T-helper 1 cell treated with Interleukin-12 subunit alpha and Interleukin-12 subunit beta and Interleukin-4 antibody, amounts not matched to agents 30 ng/mL and 1 ng/mL, for 36 hours (primary cell): ENCODE measurements at regions not wholly inside any gene's neighbourhood (a gene's known extent, or its start where the extent isn't known, plus 50 kb on each side); places are given as distances from the start of the nearest gene placed in this dataset.

Source experiments
- intact Hi-C: fragments of 100-400 bp; cut with micrococcal nuclease; formaldehyde crosslinking; loops from one replicate; pipeline ENCODE4 v1.15.1; 2024

DNA sequence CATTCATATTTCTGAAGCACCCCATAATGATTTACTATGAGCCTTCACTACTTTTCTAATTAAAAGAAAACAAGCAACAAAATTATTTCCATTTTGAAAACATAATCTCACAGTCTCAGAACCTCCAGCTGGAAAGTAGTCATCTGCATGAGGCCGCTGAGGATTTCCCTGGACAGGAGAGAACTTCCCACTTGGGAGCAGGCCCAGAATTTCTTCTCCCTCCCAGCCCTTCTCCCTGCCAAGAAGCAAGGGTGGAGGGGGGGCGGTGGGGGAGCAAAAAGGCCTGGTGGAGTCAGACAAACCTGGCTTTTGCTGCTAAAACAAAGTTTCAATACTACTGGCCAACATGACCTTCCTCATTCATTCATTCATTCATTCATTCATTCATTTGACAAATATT lies 167.3 kb downstream of the PJA1 start:
- intact Hi-C loops: no loop called here

DNA sequence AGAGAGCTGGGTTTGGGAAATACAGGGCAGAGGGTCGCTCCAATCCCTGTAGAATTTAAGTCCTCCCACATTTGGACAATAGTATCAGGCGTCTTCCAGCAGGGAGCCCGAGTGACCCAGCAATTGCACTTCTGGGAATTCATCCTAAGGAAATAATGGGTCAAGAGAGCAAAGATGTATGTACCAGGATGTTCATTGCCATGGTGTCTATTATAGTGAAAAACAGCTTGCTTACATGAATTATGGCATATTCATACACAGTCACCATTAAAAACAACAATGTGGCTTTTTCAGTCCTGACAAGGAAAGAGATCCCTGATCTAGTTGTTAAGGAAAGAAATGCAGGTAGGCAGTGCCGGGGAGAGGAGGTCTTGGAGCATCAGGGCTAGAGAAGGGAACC lies 167.7 kb downstream of the PJA1 start:
- intact Hi-C loops: no loop called here

GRCh38 chrX:68995780-68996551 lies 167.1 kb downstream of the EFNB1 start:
- intact Hi-C loops: no loop called here

DNA sequence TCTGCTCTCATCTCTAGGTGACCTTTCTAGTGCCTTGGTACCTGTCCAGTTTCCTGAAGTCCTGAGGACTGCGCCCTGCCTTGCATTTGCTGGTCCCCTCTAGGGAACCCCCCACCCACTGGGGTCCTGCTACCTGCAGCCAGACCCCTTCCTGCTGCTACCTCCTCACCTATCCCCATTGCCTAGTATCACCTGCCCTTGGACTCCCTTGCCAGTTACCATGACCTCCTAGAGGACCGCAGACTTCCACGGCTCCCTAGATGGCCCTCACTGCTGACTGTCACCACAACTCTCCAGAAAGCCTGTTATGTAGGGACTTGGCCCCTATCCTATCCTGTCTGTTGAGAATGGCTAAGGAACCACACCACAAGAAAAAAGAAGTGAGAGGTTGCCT lies 166.6 kb downstream of the EFNB1 start:
- intact Hi-C loops: no loop called here

DNA sequence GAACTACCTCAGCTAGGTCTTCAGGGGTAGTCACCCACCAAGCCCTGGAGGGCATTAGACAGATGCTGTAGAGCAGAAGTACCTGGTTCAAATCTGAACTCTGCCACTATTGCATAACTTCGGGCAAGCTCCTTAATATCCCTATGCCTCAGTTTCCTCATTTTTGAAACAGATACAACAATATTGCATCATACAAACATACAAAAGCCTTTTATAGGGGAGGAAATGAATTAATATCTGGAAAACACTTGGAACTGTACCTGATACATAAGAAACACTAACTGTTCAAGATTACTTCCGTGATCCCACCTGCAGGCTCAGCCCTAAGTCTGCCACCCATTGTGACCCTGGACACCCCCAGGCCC lies 166.1 kb downstream of the EFNB1 start:
- intact Hi-C loops: no loop called here

DNA sequence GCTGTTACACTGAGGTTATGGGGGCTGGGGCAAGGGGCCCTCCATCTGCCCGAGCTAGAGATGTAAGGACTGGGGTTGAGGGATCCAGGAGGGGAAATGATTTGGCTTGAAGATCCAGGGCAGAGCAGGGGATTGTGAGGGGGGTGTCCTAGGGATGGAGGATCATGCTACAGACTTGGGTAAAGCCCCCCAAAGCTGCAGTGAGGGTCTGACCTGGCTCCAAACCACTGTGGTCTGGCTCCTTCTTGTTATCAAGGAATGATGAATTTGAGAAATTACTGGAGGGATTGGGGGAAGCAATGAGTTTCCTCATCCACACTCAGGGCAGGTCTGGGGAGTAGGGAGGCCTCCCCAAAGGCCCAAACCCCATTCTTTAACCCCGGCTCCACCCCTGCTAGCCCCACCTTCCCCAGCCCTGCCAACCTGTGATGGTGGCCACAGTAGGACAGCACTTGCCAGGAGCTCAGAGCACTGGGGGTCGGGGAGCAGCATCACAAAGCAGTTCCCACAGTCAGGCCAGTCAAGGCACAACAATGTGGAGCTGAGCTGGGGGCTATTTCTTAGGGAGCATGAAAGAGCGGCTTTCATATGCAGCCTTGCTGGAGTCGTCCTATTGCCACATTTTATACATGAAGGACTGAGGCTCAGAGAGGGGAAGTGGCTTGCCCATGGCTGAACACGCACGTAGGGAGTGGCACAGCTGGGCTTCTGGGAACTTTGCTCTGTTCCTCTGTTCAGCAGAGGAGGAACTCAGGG lies 165.5 kb downstream of the EFNB1 start:
- intact Hi-C loops: no loop called here

GRCh38 chrX:68992821-68993397 lies 164.1 kb downstream of the EFNB1 start:
- intact Hi-C loops: no loop called here

DNA sequence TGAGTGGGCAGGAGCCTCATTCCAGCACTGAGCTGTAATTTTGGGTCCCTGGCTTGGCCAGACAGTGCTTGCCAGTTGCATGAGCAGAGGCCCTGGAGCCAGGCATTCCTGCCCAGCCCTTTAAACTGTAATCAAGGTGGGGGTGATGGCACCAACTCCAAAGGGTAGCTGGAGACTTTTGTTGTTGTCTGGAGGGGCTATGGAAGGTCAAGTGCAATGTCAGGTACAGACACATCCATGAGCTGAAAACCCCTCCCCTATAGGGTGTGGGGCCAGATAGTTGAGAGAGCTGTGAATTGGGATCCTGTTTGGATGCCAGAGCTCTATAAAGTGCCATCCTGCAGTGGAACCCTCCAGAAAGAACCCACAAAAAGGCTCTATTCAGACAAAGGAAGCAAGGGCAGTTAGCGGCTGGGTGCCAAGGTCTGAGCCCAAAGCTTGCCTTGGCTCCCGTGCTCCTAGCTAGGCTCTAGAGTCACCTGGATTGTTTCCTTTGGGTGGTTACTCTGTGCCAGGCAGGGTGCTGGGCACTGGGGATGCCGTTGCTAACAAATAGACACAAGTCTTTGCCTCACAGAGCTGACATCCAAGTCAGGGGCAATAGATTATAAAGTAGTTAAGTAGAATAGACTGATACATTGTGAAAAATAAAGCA lies 163.0 kb downstream of the EFNB1 start:
- intact Hi-C loops: no loop called here

DNA sequence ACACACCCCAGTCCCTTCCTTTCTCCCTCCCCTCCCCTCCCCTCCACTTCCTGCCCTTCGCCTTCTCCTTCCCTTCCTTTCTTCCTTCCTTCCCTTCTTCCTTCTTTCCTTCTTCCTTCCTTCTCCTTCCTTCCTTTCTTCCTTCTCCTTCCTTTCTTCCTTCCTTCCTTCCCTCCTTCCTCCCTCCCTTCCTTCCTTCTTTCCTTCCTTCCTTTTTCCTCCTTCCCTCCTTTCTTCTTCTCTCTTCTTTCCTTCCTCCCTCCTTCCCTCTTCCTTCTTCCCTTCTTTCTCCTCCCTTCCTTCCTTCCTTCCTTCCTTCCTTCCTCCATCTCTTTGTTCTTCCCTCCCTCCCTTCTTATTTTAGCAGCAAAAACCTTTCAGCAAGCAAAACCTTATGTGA lies 162.1 kb downstream of the EFNB1 start:
- intact Hi-C loops: no loop called here

DNA sequence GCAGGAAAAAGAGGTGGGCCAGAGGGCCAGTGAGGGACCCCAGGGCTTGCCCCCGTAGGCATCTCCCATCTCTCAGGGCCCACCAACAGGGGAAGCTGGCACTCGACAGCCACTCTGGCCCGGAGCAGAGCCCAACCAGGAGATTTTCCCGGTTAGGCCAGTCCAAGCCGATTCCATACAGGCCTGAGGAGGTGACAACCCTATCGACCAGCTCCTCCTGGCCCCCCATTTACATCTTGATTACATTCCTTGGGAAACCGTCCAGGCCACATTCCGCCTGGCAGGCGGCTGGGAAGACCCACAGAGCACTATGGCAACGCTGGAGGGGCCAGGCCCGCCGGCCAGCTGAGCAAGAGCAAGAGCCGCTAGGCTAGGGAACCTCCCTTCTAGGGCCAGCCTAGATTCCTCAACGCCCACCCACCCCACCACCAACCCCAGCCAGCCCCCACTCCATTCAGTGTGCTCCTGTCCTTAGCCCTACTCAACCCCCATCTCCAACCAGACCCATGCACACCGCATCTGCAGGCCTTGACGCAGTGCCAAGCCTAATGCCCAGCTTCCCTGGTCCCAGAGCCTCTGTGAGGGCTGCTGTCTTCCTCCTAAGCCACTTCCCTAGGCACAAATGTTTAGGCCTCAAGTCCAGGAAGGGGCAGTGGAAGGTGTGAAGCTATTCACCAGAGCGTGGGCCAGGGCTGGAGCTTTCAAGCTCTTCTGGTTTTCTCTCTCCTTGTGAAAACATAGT lies 161.2 kb downstream of the EFNB1 start:
- intact Hi-C loops: no loop called here

- intact Hi-C loops: no loop called here
Observed at GRCh38 chrX:68989456-68989855, 160.6 kb downstream of the EFNB1 start.

DNA sequence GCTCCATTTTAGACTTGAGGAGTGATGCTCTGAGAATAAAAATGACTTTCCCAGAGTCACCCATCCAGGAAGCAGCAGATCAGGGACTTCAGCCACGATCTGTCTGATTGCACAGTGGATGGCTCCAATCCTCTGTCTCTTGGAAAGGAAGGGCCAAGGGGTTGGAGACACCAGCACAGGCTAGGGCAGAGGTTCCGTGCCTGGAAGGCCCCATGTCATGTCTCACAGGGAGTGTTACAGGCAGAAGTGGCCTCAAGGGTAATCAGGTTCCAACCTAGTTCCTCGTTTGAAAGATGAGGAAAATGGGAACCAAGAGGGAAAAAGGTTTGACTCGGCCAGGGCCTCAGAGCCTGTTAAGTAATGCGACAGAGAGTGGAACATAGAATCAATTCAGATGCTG lies 160.0 kb downstream of the EFNB1 start:
- intact Hi-C loops: no loop called here

DNA sequence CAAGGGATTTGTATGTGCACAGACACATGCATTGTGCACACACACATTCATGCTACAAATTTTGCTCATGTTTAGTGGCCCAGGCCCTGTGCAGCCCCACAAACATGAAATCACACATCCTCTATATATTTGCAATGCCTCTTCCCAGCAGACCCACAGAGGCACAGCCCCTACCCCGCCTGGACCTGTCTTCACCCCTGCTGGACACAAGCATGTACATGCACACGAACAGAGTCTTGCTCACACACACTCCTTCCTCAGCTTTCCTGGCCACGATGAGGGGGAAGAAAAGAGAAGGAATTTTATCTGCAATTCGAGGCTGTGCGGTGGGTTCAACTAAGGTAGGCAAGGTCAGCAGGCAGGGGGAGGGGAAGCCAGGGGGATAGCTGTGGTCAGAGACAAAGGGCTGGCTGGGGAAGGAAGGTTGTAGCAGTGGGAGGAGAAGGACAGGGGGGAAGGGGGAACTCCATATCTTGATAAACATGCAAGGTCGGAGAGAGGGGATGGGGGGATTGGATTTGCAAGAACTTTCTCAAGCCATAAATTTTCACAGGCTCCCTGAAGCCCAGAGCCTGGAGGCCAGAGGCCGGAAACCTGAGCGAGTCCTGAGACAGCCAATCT lies 156.4 kb downstream of the EFNB1 start:
- intact Hi-C loops: no loop called here

DNA sequence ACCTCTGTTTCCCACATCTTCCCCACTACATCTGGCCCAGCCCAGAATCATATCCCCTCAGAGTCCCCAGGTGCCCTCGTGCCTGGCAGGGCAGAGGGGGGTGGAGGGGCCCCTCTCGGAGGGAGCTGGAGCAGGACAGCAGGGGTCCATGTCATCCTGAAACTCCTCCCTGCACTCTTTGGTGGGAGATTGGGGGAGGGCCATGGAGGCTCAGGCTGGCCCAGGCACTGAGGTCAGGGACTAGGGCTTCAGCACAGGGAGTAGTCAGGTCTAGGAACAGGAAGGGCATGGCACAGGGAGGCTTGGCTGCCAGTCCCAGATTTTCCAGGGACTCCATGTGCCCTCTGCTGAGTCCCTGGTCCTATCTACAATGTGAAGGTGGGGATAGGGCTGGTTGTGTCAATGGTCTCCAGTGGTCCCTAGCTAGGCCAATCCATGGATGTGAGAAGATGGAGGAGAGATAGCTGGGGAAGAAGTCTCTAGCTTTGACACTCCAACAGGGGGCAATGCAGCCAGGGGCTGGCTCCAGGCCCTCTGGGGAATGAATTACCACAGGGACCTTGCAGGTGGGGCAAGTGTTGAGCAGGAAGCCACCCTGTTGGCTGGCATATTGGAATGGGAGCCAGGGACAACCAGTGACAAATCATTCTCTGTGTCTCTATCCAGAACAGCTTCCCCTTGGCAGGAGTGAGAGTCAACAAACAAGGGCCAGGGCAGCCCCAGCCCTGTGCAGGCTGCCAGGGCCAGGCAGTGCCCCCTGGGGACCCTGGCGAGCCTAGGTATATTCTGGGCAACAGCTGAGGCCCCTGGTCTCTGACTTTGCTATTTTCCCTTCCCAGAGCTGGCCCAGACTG lies 154.4 kb downstream of the EFNB1 start:
- intact Hi-C loops: no loop called here

DNA sequence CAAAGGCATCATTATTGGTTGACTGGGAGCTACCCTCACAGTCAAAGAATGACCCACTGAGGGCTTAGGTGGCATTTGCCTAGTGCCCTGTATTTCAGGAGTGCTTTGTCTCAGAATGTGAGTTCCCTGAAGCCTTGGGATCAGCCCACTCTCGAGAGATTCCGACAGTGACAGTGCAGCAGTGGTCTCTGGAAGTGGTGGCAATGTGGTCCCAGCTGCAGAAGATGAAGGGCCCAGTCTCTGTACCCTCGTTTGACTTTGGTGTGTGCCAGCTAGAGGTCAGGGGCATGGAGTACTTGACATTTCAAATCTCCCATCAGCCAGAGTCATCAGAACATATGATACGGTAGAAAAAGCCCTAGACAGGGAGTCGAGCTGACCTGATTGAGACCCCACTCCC lies 153.7 kb downstream of the EFNB1 start:
- intact Hi-C loops: no loop called here

DNA sequence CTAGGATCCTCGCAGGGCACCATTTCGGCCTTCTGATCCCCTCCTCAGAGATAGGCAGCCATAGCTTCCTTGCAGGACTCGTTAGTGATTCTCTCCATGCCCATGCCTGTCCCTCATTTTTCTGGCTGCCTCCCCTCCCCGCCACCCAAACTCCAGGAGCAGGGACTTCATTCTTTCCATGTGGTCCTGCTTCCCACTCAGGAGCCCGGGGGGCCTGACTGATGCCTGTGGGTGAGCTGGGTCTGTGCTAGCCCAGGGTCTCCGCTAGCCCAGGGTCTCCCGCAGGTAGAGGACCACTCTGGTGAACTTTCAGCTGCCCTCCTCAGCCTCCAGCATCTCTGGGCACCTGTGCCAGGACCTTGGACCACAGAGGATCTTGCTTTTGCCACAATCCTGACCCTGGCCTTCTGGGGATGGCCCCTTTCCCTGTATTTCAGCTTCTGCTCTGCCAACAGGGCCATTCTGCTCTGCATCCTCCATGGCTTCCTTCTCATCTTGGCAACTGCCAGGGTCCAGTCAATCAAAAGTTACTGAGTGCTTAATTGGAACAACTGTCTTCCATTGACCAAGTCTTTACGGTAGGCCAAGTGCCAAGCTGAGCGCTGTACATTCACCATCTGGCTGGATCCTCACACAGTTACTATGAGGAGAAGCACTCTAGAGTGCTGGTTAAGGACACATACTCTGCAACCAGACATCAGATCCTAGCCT lies 152.2 kb downstream of the EFNB1 start:
- intact Hi-C loops: no loop called here

GRCh38 chrX:68978655-68979054 lies 149.8 kb downstream of the EFNB1 start:
- intact Hi-C loops: no loop called here

- intact Hi-C loops: no loop called here
Observed at GRCh38 chrX:68978255-68978654, 149.4 kb downstream of the EFNB1 start.

DNA sequence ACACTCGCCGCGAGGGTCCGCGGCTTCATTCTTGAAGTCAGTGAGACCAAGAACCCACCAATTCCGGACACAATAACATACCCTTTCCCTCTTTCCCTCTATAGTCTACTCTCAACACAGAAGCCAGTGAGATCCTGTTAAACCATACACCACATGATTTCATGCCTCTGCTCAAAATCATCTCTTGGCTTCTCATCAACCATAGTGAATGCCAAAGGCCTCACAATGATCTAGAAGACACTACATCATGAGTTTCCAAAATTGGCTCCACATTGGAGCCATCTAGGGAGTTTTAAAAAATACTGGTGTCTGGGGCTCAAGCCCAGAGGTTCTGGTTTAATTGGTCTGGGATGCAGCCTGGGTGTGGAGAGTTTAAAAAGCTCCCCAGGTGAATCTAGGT lies 124.5 kb downstream of the EFNB1 start:
- intact Hi-C loops: no loop called here
